CMK (cell line): ENCODE measurements at regions not wholly inside any gene's neighbourhood (a gene's known extent, or its start where the extent isn't known, plus 50 kb on each side); places are given as distances from the start of the nearest gene placed in this dataset.
"Not testable (repeated sequence)": the region's sequence is repeated elsewhere in the genome, so short reads cannot be mapped to it uniquely, and the experiment has no call there.

Experiments
- DNase-seq: peaks from one replicate; pipeline ENCODE4 v3.0.0-alpha.2; 2010; ENCODE audit warnings: low read depth

GRCh38 chr15:26075770-26076169 is 212.6 kb upstream of the ATP10A start:
- no peak for DNase-seq

- no peak for DNase-seq
Observed at GRCh38 chr15:26073430-26074333, 210.6 kb upstream of the ATP10A start.

GRCh38 chr15:26070095-26070532 is 207.0 kb upstream of the ATP10A start:
- DNase-seq: no peak

GRCh38 chr15:26069231-26069641 is 206.1 kb upstream of the ATP10A start:
- no peak for DNase-seq

GRCh38 chr15:26066896-26067295 is 203.8 kb upstream of the ATP10A start:
- no peak for DNase-seq

- no peak for DNase-seq
Observed at GRCh38 chr15:26065723-26066122, 202.6 kb upstream of the ATP10A start.

- no peak for DNase-seq
Observed at GRCh38 chr15:26061248-26061647, 198.1 kb upstream of the ATP10A start.

GRCh38 chr15:26056766-26057165 is 193.6 kb upstream of the ATP10A start:
- DNase-seq: not testable (repeated sequence)

- no peak for DNase-seq
Observed at GRCh38 chr15:26051761-26052675, 188.9 kb upstream of the ATP10A start.

- DNase-seq: no peak
Observed at GRCh38 chr15:26050984-26051383, 187.9 kb upstream of the ATP10A start.

GRCh38 chr15:26049900-26050657 is 187.0 kb upstream of the ATP10A start:
- DNase-seq: no peak

- no peak for DNase-seq
Observed at GRCh38 chr15:26048669-26049068, 185.5 kb upstream of the ATP10A start.

GRCh38 chr15:26045516-26045915 is 182.4 kb upstream of the ATP10A start:
- DNase-seq: no peak

- no peak for DNase-seq
Observed at GRCh38 chr15:26043018-26043417, 179.9 kb upstream of the ATP10A start.

- DNase-seq: no peak
Observed at GRCh38 chr15:26038693-26039092, 175.6 kb upstream of the ATP10A start.

GRCh38 chr15:26037369-26037768 is 174.2 kb upstream of the ATP10A start:
- DNase-seq: no peak

GRCh38 chr15:26033493-26033892 is 170.4 kb upstream of the ATP10A start:
- DNase-seq: no peak

GRCh38 chr15:26032162-26032846 is 169.2 kb upstream of the ATP10A start:
- DNase-seq: no peak

- not testable (repeated sequence) for DNase-seq
Observed at GRCh38 chr15:26029586-26029985, 166.5 kb upstream of the ATP10A start.

- DNase-seq: no peak
Observed at GRCh38 chr15:26029146-26029545, 166.0 kb upstream of the ATP10A start.

- DNase-seq: no peak
Observed at GRCh38 chr15:26028086-26028740, 165.1 kb upstream of the ATP10A start.
